IMR-90 (cell line): ENCODE measurements at regions not wholly inside any gene's neighbourhood (a gene's known extent, or its start where the extent isn't known, plus 50 kb on each side); places are given as distances from the start of the nearest gene placed in this dataset.

ENCODE experiments used
- ATAC-seq: fragments of 200-7000 bp; cut with Tn5 transposase; 2 replicates; pipeline ENCODE4 v1.9.1; 2020; ENCODE audit warnings: low read depth, mild to moderate bottlenecking, moderate library complexity
- BruUV-seq: library from RNA; stranded (reverse); fragments of 400-500 nt; replicated peaks from 2 replicates; lab custom pipeline; 2021; lab: Mats Ljungman, UMichigan
- CTCF ChIA-PET: fragments of 300-600 bp; formaldehyde crosslinking; extraction: SDS; loops from one replicate; lab custom pipeline; 2021; ENCODE audit warnings: antibody characterized with exemption; lab: Yijun Ruan, JAX
- POLR2A ChIA-PET: fragments of 300-600 bp; sonication (Branson Sonifier 250); formaldehyde crosslinking; loops from one replicate; lab custom pipeline; 2022; ENCODE audit warnings: antibody characterized with exemption; ENCODE audit not compliant: unreplicated experiment; lab: Charles Lee
- DNase-seq: peaks from one replicate; pipeline ENCODE4 v3.0.0; 2013
- H2AFZ ChIP-seq: replicated peaks from 2 replicates; pipeline ENCODE3; 2013; ENCODE audit warnings: low read length, mild to moderate bottlenecking; ENCODE audit not compliant: poor library complexity
- H2AK5ac ChIP-seq: 2 replicates; pipeline ENCODE4 v1.6.1; 2013; ENCODE audit warnings: low read depth, low read length, inconsistent platforms
- H2AK9ac ChIP-seq: replicated peaks from 2 replicates; pipeline ENCODE3; 2013; ENCODE audit warnings: mild to moderate bottlenecking, low read depth, low read length, moderate library complexity; ENCODE audit not compliant: poor library complexity
- H2BK120ac ChIP-seq: 2 replicates; pipeline ENCODE4 v1.6.1; 2013; ENCODE audit warnings: low read depth, low read length, inconsistent platforms
- H2BK15ac ChIP-seq: 3 replicates; pipeline ENCODE4 v1.6.1; 2013; ENCODE audit warnings: low read depth, low read length, inconsistent platforms
- H2BK20ac ChIP-seq: 2 replicates; pipeline ENCODE4 v1.6.1; 2013; ENCODE audit warnings: low read depth, mild to moderate bottlenecking, inconsistent platforms, low read length, moderate library complexity
- H2BK5ac ChIP-seq: 2 replicates; pipeline ENCODE4 v1.6.1; 2013; ENCODE audit warnings: mild to moderate bottlenecking, low read depth, low read length, inconsistent platforms; ENCODE audit not compliant: poor library complexity, severe bottlenecking
- H3K14ac ChIP-seq: replicated peaks from 2 replicates; pipeline ENCODE4 v1.6.1; 2013; ENCODE audit warnings: low read depth, low read length, inconsistent platforms
- H3K18ac ChIP-seq: 2 replicates; pipeline ENCODE4 v1.6.1; 2013; ENCODE audit warnings: low read depth, low read length, control low read depth
- H3K23ac ChIP-seq: 2 replicates; pipeline ENCODE4 v1.6.1; 2013; ENCODE audit warnings: low read depth, low read length, inconsistent platforms
- H3K27ac ChIP-seq: 2 replicates; pipeline ENCODE4 v1.5.1; 2013; ENCODE audit warnings: mild to moderate bottlenecking, control low read depth, low read length; ENCODE audit not compliant: insufficient read depth
- H3K27me3 ChIP-seq: 2 replicates; pipeline ENCODE4 v1.6.1; 2013; ENCODE audit warnings: low read length; ENCODE audit not compliant: control insufficient read depth, insufficient read depth
- H3K36me3 ChIP-seq: 2 replicates; pipeline ENCODE4 v1.6.1; 2013; ENCODE audit warnings: low read length, mixed read lengths; ENCODE audit not compliant: control insufficient read depth, insufficient read depth
- H3K4ac ChIP-seq: 2 replicates; pipeline ENCODE4 v1.6.1; 2013; ENCODE audit warnings: low read depth, low read length, inconsistent platforms
- H3K4me1 ChIP-seq: 2 replicates; pipeline ENCODE4 v1.6.1; 2013; ENCODE audit warnings: low read length, mixed read lengths; ENCODE audit not compliant: control insufficient read depth, insufficient read depth
- H3K4me2 ChIP-seq: 2 replicates; pipeline ENCODE4 v1.6.1; 2013; ENCODE audit warnings: low read depth, mild to moderate bottlenecking, control low read depth, low read length, moderate library complexity
- H3K4me3 ChIP-seq: 2 replicates; pipeline ENCODE4 v1.5.1; 2013; ENCODE audit warnings: low read depth, mild to moderate bottlenecking, control low read depth, low read length, moderate library complexity; ENCODE audit not compliant: insufficient read depth
- H3K56ac ChIP-seq: 2 replicates; pipeline ENCODE4 v1.6.1; 2013; ENCODE audit warnings: low read length, inconsistent platforms; ENCODE audit not compliant: insufficient read depth; ENCODE audit errors: extremely low read depth
- H3K79me1 ChIP-seq, 2 experiments: 2 replicates each; pipeline ENCODE4 v1.6.1; 2013; ENCODE audit warnings: low read length in 2 of 2, inconsistent platforms in 1 of 2, low read depth in 1 of 2
- H3K9ac ChIP-seq: 2 replicates; pipeline ENCODE4 v1.6.1; 2013; ENCODE audit warnings: low read depth, low read length, control low read depth
- H3K9me1 ChIP-seq: 2 replicates; pipeline ENCODE4 v1.6.1; 2013; ENCODE audit warnings: low read length, inconsistent platforms; ENCODE audit not compliant: insufficient read depth
- H3K9me3 ChIP-seq: 2 replicates; pipeline ENCODE4 v1.6.1; 2013; ENCODE audit warnings: low read length; ENCODE audit not compliant: control insufficient read depth, insufficient read depth
- H4K20me1 ChIP-seq: 2 replicates; pipeline ENCODE4 v1.6.1; 2013; ENCODE audit warnings: low read length, inconsistent platforms; ENCODE audit not compliant: insufficient read depth
- H4K5ac ChIP-seq: 2 replicates; pipeline ENCODE4 v1.6.1; 2013; ENCODE audit warnings: mild to moderate bottlenecking, low read depth, low read length, control low read depth
- H4K8ac ChIP-seq, 2 experiments: 2 replicates each; pipeline ENCODE4 v1.6.1; 2013; ENCODE audit warnings: low read depth in 2 of 2, low read length in 2 of 2, control low read depth in 1 of 2, inconsistent platforms in 1 of 2
- H4K91ac ChIP-seq: 2 replicates; pipeline ENCODE4 v1.6.1; 2013; ENCODE audit warnings: low read depth, low read length, inconsistent platforms; ENCODE audit not compliant: insufficient read depth
- BHLHE40 ChIP-seq: fragments of 150-350 bp; IDR thresholded peaks from 2 replicates; pipeline ENCODE4 v1.6.1; 2016; ENCODE audit warnings: mild to moderate bottlenecking, low read depth, low read length
- CEBPB ChIP-seq: IDR thresholded peaks from 2 replicates; pipeline ENCODE4 v1.6.1; 2012; ENCODE audit warnings: low read depth, low read length, improper control_type of control experiment
- CHD1 ChIP-seq: IDR thresholded peaks from 2 replicates; pipeline ENCODE4 v1.6.1; 2012; ENCODE audit warnings: low read depth, low read length, improper control_type of control experiment
- CTCF ChIP-seq: conservative IDR thresholded peaks from 2 replicates; pipeline ENCODE4 v1.5.1; 2012; ENCODE audit warnings: mild to moderate bottlenecking, low read depth, low read length, improper control_type of control experiment
- ELK1 ChIP-seq: fragments of 150-350 bp; IDR thresholded peaks from 2 replicates; pipeline ENCODE4 v1.6.1; 2016; ENCODE audit warnings: low read depth, mild to moderate bottlenecking, low read length, moderate library complexity, borderline replicate concordance
- FOS ChIP-seq: fragments of 150-350 bp; IDR thresholded peaks from 2 replicates; pipeline ENCODE4 v1.6.1; 2016; ENCODE audit warnings: low read depth, low read length
- MAFK ChIP-seq: IDR thresholded peaks from 2 replicates; pipeline ENCODE4 v1.6.1; 2012; ENCODE audit warnings: low read depth, low read length, improper control_type of control experiment
- MAZ ChIP-seq: IDR thresholded peaks from 2 replicates; pipeline ENCODE4 v1.6.1; 2012; ENCODE audit warnings: low read depth, mild to moderate bottlenecking, low read length, improper control_type of control experiment, moderate library complexity, borderline replicate concordance
- MXI1 ChIP-seq: IDR thresholded peaks from 2 replicates; pipeline ENCODE4 v1.6.1; 2012; ENCODE audit warnings: low read depth, mild to moderate bottlenecking, low read length, moderate library complexity, borderline replicate concordance
- NFE2L2 ChIP-seq: fragments of 150-350 bp; IDR thresholded peaks from 2 replicates; pipeline ENCODE4 v1.6.1; 2016; ENCODE audit warnings: low read depth, mild to moderate bottlenecking, low read length
- POLR2A ChIP-seq: IDR thresholded peaks from 2 replicates; pipeline ENCODE4 v1.6.1; 2012; ENCODE audit warnings: mild to moderate bottlenecking, low read depth, low read length
- RAD21 ChIP-seq: IDR thresholded peaks from 2 replicates; pipeline ENCODE4 v1.6.1; 2012; ENCODE audit warnings: low read length, improper control_type of control experiment
- RCOR1 ChIP-seq: IDR thresholded peaks from 2 replicates; pipeline ENCODE4 v1.6.1; 2012; ENCODE audit warnings: mild to moderate bottlenecking, low read length, improper control_type of control experiment; ENCODE audit not compliant: insufficient replicate concordance
- RFX5 ChIP-seq: IDR thresholded peaks from 2 replicates; pipeline ENCODE4 v1.8.0; 2012; ENCODE audit warnings: low read depth, mild to moderate bottlenecking, low read length, moderate library complexity
- SMC3 ChIP-seq: fragments of 150-350 bp; IDR thresholded peaks from 2 replicates; pipeline ENCODE4 v1.6.1; 2016; ENCODE audit warnings: low read depth, mild to moderate bottlenecking, antibody characterized with exemption, low read length, moderate library complexity
- USF2 ChIP-seq: fragments of 150-350 bp; IDR thresholded peaks from 2 replicates; pipeline ENCODE4 v1.6.1; 2017; ENCODE audit warnings: mild to moderate bottlenecking, antibody characterized with exemption, low read length, low read depth
- WGBS, 2 experiments: methylation state at CpG; one replicate each; pipeline versions ENCODE4 v1.1.5 to v1.1.7; 2013; ENCODE audit warnings: missing lambda C conversion rate in 2 of 2; ENCODE audit not compliant: insufficient read length in 1 of 2; ENCODE audit errors: extremely low coverage in 2 of 2; 5-methylcytosine and 5-hydroxymethylcytosine counted together
- dilution Hi-C: fragments of 300-500 bp; cut with HindIII; formaldehyde crosslinking; loops from one replicate; pipeline ENCODE4 v1.14.3; 2018; ENCODE audit warnings: low sequenced_read_pairs; ENCODE audit not compliant: unreplicated experiment
- in situ Hi-C: fragments of 300-500 bp; cut with MboI; formaldehyde crosslinking; loops from 3 replicates; pipeline ENCODE4 v1.14.3; 2019; ENCODE audit warnings: low sequenced_read_pairs, inconsistent platforms, mixed read lengths
- intact Hi-C: fragments of 100-400 bp; cut with micrococcal nuclease; formaldehyde crosslinking; loops from 2 replicates; pipeline ENCODE4 v1.10.0; 2022

- intact Hi-C loops, result no loop called here
Observed at GRCh38 chr1:60952612-60953111, 129.7 kb upstream of the NFIA start.

More at GRCh38 chr1:60952612-60953111, 129.7 kb upstream of the NFIA start:
- no peak overlapping the region for H3K4me2 ChIP-seq
- TF ChIP-seq POLR2A (no peak), RCOR1 (no peak), CHD1 (no peak), MAFK (no peak), MAZ (no peak), MXI1 (no peak), FOS (no peak), BHLHE40 (no peak), RFX5 (no peak), USF2 (no peak), RAD21 (no peak), SMC3 (no peak), ELK1 (no peak), CTCF (no peak), CEBPB (no peak), NFE2L2 (no peak)
- H2AK5ac ChIP-seq, result no peak overlapping the region
- no peak overlapping the region for H2BK20ac ChIP-seq
- no peak overlapping the region for H2BK120ac ChIP-seq
- H3K9ac ChIP-seq, result no peak overlapping the region
- POLR2A ChIA-PET, result no interaction called here
- H4K5ac ChIP-seq, result no peak overlapping the region
- no peak overlapping the region for H3K4ac ChIP-seq
- H2BK15ac ChIP-seq, result no peak overlapping the region
- H3K14ac ChIP-seq, result no peak overlapping the region
- dilution Hi-C loops (no loop called here), in situ Hi-C loops (no loop called here)
- CTCF ChIA-PET, result no interaction called here
- H3K23ac ChIP-seq, result no peak overlapping the region
- H3K18ac ChIP-seq, result no peak overlapping the region
- no peaks in the 10 kb centered on the region; the same call in 1 of the 2 replicates for H3K27me3 ChIP-seq
- H2AK9ac ChIP-seq, result no peak overlapping the region
- DNase-seq (no peak), ATAC-seq (no peak)
- H4K20me1 ChIP-seq, result no peaks in the 10 kb centered on the region
- H2BK5ac ChIP-seq, result no peak overlapping the region
- H3K27ac ChIP-seq, result no peak overlapping the region
- H3K9me3 ChIP-seq, result no peaks in the 10 kb centered on the region
- no peak overlapping the region for H4K91ac ChIP-seq
- no peaks in the 10 kb centered on the region for H3K36me3 ChIP-seq
- H3K56ac ChIP-seq, result no peak overlapping the region
- no peaks in the 10 kb centered on the region for H3K79me1 ChIP-seq
- no TSS peak for BruUV-seq
- no peak overlapping the region for H4K8ac ChIP-seq
- H3K9me1 ChIP-seq, result no peaks in the 10 kb centered on the region
- H3K4me1 ChIP-seq, result no peaks in the 10 kb centered on the region
- no peak overlapping the region for H2AFZ ChIP-seq
- no CpG with 5 or more reads among the region's 10 CpGs for WGBS, 2 experiments
- H3K4me3 ChIP-seq, result no peak overlapping the region
